ENCODE measurements at regions not wholly inside any gene's neighbourhood (a gene's known extent, or its start where the extent isn't known, plus 50 kb on each side); places are given as distances from the start of the nearest gene placed in this dataset.

- TF ChIP-seq ZBTB11 (CRISPR knock-in tag; IDR thresholded peaks at IDR 0.05) (no peak), SIX5 (IDR thresholded peaks at IDR 0.05; ENCODE audit: low read depth, low read length, severe bottlenecking) (no peak), PAX5 (IDR thresholded peaks at IDR 0.05; ENCODE audit: borderline replicate concordance, low read depth, low read length) (no peak), ASH2L (IDR thresholded peaks at IDR 0.05; ENCODE audit: borderline replicate concordance, low read depth) (no peak)
These were observed 353.5 kb upstream of the CXorf51B start (continued) for GRCh38 chrX:146456058-146456457.

GRCh38 chrX:146477341-146477740 is 332.2 kb upstream of the CXorf51B start:
- Histone ChIP-seq H3K79me2 (ENCODE audit: control insufficient read depth, insufficient read depth, low read length) (no peaks in the 10 kb centered on the region), H2AFZ (ENCODE audit: control insufficient read depth, low read depth, low read length) (no peak overlapping the region), H3K27me3 (replicated peaks in 1 of 2; ENCODE audit: control insufficient read depth in 2 of 2, insufficient read depth in 2 of 2, low read length in 1 of 2) (no peaks in the 10 kb centered on the region), H4K20me1 (ENCODE audit: control insufficient read depth, insufficient read depth) (no peaks in the 10 kb centered on the region), H3K9ac (ENCODE audit: control insufficient read depth, insufficient read depth, low read length) (no peak overlapping the region), H3K36me3 (ENCODE audit: control insufficient read depth in 2 of 2, insufficient read depth in 2 of 2, low read length in 1 of 2) (no peaks in the 10 kb centered on the region), H3K4me3 (no peak overlapping the region), H3K4me2 (ENCODE audit: control insufficient read depth, insufficient read depth) (no peak overlapping the region), H3K4me1 (ENCODE audit: control insufficient read depth, insufficient read depth, low read length) (no peaks in the 10 kb centered on the region), H3K9me3 (replicated peaks; ENCODE audit: control insufficient read depth, insufficient read depth, low read length) (no peaks in the 10 kb centered on the region), H3K27ac (ENCODE audit: control insufficient read depth, insufficient read depth) (no peak overlapping the region)
- ATAC-seq (no peak), DNase-seq (ENCODE audit: low read depth, low spot score) (no peak), FAIRE-seq (no peak)
- in situ Hi-C loops (cut with MboI) (no loop called here), intact Hi-C loops (cut with micrococcal nuclease; ENCODE audit: unreplicated experiment) (no loop called here)
- BruUV-seq (replicated peaks) = no TSS peak
- ChIA-PET RAD21 (ENCODE audit: unreplicated experiment) (no interaction called here), SMC1A (ENCODE audit: uncharacterized antibody, unreplicated experiment) (no interaction called here), CTCF (no interaction called here), POLR2A (no interaction called here)
- 71% methylated on average over 8 of the region's 10 CpGs for WGBS (ENCODE audit: insufficient coverage, insufficient replicate concordance, low lambda C conversion rate, missing lambda C conversion rate)
- TF ChIP-seq BCL3 (IDR thresholded peaks at IDR 0.05; ENCODE audit: borderline replicate concordance, insufficient read depth, low read depth, low read length, poor library complexity, severe bottlenecking) (peak; percentile 40), E2F8 (IDR thresholded peaks at IDR 0.05; ENCODE audit: low read depth, partially characterized antibody) (no peak)

Measured in GM12878 (cell line).